ENCODE measurements at regions not wholly inside any gene's neighbourhood (a gene's known extent, or its start where the extent isn't known, plus 50 kb on each side); places are given as distances from the start of the nearest gene placed in this dataset.

DNA sequence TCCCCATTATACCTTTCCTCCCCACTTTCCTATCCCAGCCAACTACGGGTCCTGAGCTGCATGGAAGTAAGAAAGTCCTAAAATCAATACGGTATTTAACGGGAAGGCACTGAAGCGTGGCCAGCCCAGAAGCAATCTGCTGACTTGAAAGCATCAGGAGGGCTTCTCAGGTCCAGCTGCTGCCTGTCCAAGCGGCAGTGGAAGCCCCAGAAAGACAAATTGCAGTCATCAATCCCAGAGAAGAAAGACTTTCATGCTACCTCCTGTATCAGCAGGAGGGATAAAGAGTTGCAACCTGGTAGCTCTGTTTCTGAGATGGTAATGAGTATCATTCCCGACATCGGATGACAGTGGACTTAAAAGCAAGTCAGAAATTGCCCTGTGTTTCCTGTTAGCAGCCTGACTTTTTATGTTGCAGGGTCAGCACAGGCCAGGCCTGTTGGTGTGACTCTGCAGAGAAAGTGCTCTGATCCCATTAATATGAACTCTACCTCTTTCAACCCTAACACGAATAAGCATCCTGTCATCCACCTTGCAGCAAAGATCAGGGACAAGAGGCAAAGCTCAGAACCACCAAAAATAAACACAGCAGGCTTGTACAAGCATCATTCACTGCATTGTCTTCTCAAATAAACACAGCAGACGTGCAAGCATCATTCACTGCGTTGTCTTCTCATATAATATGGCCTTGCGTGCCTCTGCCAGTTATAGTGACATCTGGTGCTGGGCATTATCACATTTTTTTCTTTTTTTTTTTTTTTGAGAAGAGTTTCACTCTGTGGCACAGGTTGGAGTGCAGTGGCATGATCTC, 358.6 kb upstream of the CDH11 start:
- DNase-seq (ENCODE audit: low read depth), result no peak
- no peak overlapping the region for H3K4me3 ChIP-seq (ENCODE audit: low read depth, low read length)
- TF ChIP-seq, protein P1, sequence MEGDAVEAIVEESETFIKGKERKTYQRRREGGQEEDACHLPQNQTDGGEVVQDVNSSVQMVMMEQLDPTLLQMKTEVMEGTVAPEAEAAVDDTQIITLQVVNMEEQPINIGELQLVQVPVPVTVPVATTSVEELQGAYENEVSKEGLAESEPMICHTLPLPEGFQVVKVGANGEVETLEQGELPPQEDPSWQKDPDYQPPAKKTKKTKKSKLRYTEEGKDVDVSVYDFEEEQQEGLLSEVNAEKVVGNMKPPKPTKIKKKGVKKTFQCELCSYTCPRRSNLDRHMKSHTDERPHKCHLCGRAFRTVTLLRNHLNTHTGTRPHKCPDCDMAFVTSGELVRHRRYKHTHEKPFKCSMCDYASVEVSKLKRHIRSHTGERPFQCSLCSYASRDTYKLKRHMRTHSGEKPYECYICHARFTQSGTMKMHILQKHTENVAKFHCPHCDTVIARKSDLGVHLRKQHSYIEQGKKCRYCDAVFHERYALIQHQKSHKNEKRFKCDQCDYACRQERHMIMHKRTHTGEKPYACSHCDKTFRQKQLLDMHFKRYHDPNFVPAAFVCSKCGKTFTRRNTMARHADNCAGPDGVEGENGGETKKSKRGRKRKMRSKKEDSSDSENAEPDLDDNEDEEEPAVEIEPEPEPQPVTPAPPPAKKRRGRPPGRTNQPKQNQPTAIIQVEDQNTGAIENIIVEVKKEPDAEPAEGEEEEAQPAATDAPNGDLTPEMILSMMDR (IDR thresholded peaks at IDR 0.05; ENCODE audit: control insufficient read depth, extremely low read depth, insufficient read depth), result no peak

DNA sequence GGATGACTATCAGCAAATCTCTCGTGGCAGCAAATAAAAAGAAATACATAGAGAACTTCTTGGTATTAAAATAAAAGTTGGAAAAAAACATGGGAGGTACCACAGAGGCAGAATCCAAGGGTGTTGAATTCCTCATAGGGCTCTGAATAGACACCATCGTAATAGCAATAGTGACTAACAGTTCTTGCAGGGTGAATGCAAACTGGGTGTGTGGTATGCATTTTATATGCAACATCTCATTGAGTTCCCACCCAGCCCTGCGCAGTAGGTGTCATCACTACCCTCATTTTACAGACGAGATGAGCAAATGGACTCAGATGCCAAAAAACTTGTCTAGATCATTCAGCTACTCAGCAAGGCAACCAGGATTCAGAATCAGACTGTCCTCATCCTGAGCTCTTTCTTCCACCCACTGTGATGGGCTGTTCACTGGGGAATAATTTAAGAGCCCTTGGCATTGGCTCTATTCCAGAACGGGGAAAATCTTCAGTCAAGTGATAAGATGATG, 354.6 kb upstream of the CDH11 start:
- TF ChIP-seq, protein P1 (IDR thresholded peaks at IDR 0.05; ENCODE audit: control insufficient read depth, extremely low read depth, insufficient read depth), result no peak

DNA sequence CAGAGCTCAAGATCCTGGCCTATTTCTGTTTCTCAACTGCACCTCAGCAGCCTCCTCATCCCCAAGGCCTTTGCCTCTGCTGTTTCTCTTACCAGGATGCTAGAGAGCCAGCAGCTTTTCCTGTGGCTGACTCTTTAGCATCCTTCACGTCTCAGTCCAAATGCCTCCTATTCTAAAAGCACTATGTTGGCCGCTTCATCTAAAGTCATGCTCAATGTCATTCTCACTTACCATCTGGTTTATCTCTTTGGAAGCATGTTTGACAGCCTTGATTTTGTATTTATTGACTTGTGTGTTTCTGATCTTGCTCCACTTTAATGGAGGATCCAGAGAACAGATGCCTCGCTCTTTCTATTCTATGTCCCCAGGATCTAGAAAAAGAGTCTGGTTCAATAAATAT, 351.8 kb upstream of the CDH11 start:
- H3K4me3 ChIP-seq (ENCODE audit: low read depth, low read length), result no peak overlapping the region
- DNase-seq (ENCODE audit: low read depth), result no peak
- TF ChIP-seq, protein P1 (IDR thresholded peaks at IDR 0.05; ENCODE audit: control insufficient read depth, extremely low read depth, insufficient read depth), result no peak

More for the DNA sequence above, 354.6 kb upstream of the CDH11 start:
- no peak for DNase-seq (ENCODE audit: low read depth)
- no peak overlapping the region for H3K4me3 ChIP-seq (ENCODE audit: low read depth, low read length)

DNA sequence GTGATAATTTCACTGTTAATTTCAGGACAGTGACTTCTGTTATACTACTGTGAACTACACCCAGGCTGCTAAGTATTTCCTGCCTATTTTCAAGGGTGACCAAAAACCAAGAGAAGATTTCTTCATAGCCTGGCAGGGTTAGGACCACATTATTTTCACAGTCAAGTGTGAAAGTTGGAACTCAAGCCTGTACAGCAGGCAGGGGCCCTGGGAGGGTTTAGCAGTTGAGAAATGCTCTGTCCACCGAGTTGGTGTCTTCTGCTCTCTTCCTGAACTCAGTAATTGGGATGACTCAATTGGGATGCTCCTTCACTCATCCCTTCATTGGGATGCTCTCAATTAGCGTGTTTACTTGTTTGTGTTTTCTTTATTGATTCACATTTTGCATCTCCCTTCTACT, 347.3 kb upstream of the CDH11 start:
- H3K4me3 ChIP-seq (ENCODE audit: low read depth, low read length), result no peak overlapping the region
- no peak for DNase-seq (ENCODE audit: low read depth)
- TF ChIP-seq, protein P1 (IDR thresholded peaks at IDR 0.05; ENCODE audit: control insufficient read depth, extremely low read depth, insufficient read depth), result no peak

DNA sequence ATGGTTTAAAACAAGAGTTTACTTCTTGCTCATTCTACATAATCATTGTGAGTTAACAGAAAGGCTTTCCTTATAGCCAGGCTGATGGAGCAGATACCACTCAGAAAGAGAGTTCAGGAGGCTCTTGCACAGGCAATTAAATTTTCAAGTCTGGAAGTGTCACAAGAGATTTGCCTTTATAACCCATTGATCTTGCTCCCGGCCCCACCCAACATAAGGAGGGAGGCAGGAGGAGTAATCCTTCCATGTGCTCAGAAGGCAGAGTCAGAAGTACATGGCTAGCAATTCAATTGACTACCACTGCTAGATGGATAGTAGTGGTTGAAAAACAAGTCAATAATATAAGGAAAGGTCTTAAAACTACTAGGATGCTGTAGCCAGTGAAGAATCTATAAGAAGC, 346.3 kb upstream of the CDH11 start:
- DNase-seq (ENCODE audit: low read depth), result no peak
- no peak overlapping the region for H3K4me3 ChIP-seq (ENCODE audit: low read depth, low read length)
- TF ChIP-seq, protein P1 (IDR thresholded peaks at IDR 0.05; ENCODE audit: control insufficient read depth, extremely low read depth, insufficient read depth), result no peak

DNA sequence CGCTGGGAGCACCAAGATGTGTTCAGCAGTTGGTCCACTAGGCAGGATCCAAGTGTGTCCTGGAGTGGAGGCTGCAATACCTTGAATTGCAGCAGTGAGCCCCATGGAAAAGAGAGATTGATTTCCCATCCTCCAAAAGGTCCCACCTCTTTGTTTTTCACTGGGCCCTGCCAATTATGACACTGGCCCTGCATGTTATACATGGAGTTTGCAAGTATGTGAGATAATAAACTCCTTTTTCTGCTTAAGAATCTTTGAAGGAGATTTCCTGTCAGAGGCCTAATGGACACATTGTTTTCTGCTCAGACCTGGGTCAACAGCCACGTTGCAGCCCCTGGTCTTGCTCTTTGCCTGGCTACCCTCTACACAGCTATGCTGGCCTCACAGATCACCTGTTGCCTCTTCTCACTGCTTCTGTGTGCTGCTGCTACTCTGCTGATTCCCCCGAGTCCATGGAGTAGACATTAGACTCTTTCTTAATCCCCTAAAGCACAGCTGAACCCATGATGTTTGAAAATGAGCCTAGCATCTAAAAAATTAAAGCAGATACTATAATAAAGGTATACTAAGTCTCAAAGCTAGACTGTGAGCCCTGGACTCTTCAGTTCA, 341.9 kb upstream of the CDH11 start:
- no peak for DNase-seq (ENCODE audit: low read depth)
- TF ChIP-seq, protein P1 (IDR thresholded peaks at IDR 0.05; ENCODE audit: control insufficient read depth, extremely low read depth, insufficient read depth), result no peak

More for the DNA sequence above, 341.9 kb upstream of the CDH11 start:
- H3K4me3 ChIP-seq (ENCODE audit: low read depth, low read length), result no peak overlapping the region
